ENCODE measurements at regions not wholly inside any gene's neighbourhood (a gene's known extent, or its start where the extent isn't known, plus 50 kb on each side); places are given as distances from the start of the nearest gene placed in this dataset.

DNA sequence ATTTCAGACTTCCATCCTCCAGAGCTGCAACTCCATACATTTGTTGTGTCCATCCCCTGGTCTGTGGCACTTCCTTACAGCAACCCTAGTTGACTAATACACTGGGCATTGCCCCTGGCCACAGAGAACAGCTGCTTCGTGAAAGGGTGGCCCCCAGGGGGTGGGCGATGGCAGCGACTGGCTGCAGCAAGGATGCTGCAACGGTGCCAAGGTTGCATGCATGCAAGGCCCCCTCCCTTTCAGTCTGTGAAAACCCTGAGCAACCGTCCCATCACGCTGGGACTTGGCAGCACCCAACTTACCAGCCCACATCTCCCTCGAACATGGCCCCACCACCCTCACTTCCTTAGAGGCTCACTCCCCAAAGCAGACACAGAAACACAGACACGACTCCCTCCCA lies 162.5 kb downstream of the MED10 start:
- Histone ChIP-seq H3K27me3 (ENCODE audit: insufficient read depth, low read length) (no peaks in the 10 kb centered on the region), H3K4me2 (ENCODE audit: insufficient read depth, low read length) (no peak overlapping the region), H3K4me3 (ENCODE audit: insufficient read depth, low read length) (no peak overlapping the region), H3K4me1 (ENCODE audit: insufficient read depth, low read length) (no peaks in the 10 kb centered on the region), H3K79me2 (ENCODE audit: insufficient read depth, low read length) (no peaks in the 10 kb centered on the region), H3K36me3 (ENCODE audit: insufficient read depth, low read length) (no peaks in the 10 kb centered on the region), H2AFZ (ENCODE audit: low read length) (no peak overlapping the region), H4K20me1 (ENCODE audit: insufficient read depth, low read length) (no peaks in the 10 kb centered on the region), H3K9me3 (ENCODE audit: low read depth, low read length) (no peaks in the 10 kb centered on the region), H3K27ac (ENCODE audit: low read depth, low read length) (no peak overlapping the region)
- no peak for TF ChIP-seq CTCF (IDR thresholded peaks at IDR 0.05; ENCODE audit: extremely low read depth, low read depth, low read length)
- no peak for DNase-seq (ENCODE audit: insufficient read length, low spot score, missing footprints)

DNA sequence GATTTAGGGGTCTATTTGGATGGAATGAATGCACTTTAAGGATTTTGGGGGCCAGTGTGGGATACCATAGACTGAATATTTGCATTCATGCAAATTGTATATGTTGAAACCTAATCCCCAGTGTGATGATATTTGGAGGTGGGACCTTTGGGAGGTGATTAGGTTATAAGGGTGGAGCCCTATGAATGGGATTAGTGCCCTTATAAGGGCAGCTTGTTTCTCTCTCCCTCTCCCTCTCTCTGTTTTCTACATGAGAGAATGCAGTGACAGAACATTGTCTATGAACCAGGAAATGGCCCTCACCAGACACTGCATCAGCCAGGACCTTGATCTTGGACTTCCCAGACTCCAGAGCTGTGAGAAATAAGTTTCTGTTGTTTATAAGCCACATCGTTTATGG lies 166.1 kb downstream of the MED10 start:
- DNase-seq (ENCODE audit: insufficient read length, low spot score, missing footprints), result no peak
- no peaks in the 10 kb centered on the region for H3K27me3 ChIP-seq (ENCODE audit: insufficient read depth, low read length)
- no peak overlapping the region for H2AFZ ChIP-seq (ENCODE audit: low read length)
- H3K4me2 ChIP-seq (ENCODE audit: insufficient read depth, low read length), result no peak overlapping the region
- no peaks in the 10 kb centered on the region for H4K20me1 ChIP-seq (ENCODE audit: insufficient read depth, low read length)
- no peak overlapping the region for H3K27ac ChIP-seq (ENCODE audit: low read depth, low read length)
- no peak for TF ChIP-seq CTCF (IDR thresholded peaks at IDR 0.05; ENCODE audit: extremely low read depth, low read depth, low read length)
- H3K79me2 ChIP-seq (ENCODE audit: insufficient read depth, low read length), result no peaks in the 10 kb centered on the region
- no peaks in the 10 kb centered on the region for H3K9me3 ChIP-seq (ENCODE audit: low read depth, low read length)
- H3K36me3 ChIP-seq (ENCODE audit: insufficient read depth, low read length), result no peaks in the 10 kb centered on the region
- H3K4me1 ChIP-seq (ENCODE audit: insufficient read depth, low read length), result no peaks in the 10 kb centered on the region
- H3K4me3 ChIP-seq (ENCODE audit: insufficient read depth, low read length), result no peak overlapping the region

DNA sequence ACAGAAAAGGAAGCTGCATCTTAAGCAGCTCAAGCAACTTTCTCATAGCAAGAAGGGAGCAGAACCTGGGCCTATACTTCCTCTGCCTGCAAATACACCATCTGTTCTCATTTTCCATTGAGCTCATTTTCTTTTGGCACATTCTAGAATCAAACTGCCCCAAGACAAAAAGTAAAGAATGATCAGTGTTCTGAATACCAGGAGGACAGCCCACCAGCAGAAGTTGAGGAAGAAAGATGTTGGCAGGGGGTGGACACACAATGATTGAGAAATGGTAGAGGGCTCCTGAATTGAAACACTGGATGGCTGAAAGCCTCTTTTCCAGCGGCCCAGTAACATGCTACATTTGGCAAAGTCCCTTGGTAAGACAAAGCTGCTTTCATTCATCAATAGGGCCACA lies 171.8 kb downstream of the MED10 start:
- no peak for DNase-seq (ENCODE audit: insufficient read length, low spot score, missing footprints)
- no peaks in the 10 kb centered on the region for H3K79me2 ChIP-seq (ENCODE audit: insufficient read depth, low read length)
- no peaks in the 10 kb centered on the region for H3K36me3 ChIP-seq (ENCODE audit: insufficient read depth, low read length)
- H3K27me3 ChIP-seq (ENCODE audit: insufficient read depth, low read length), result no peaks in the 10 kb centered on the region
- H3K4me3 ChIP-seq (ENCODE audit: insufficient read depth, low read length), result no peak overlapping the region
- H3K4me2 ChIP-seq (ENCODE audit: insufficient read depth, low read length), result no peak overlapping the region
- H3K4me1 ChIP-seq (ENCODE audit: insufficient read depth, low read length), result no peaks in the 10 kb centered on the region
- TF ChIP-seq CTCF (IDR thresholded peaks at IDR 0.05; ENCODE audit: extremely low read depth, low read depth, low read length), result no peak
- no peak overlapping the region for H2AFZ ChIP-seq (ENCODE audit: low read length)
- no peak overlapping the region for H3K27ac ChIP-seq (ENCODE audit: low read depth, low read length)
- no peaks in the 10 kb centered on the region for H4K20me1 ChIP-seq (ENCODE audit: insufficient read depth, low read length)
- no peaks in the 10 kb centered on the region for H3K9me3 ChIP-seq (ENCODE audit: low read depth, low read length)

GRCh38 chr5:6202968-6203365 lies 175.4 kb downstream of the MED10 start:
- no peaks in the 10 kb centered on the region for H3K36me3 ChIP-seq (ENCODE audit: insufficient read depth, low read length)
- no peaks in the 10 kb centered on the region for H4K20me1 ChIP-seq (ENCODE audit: insufficient read depth, low read length)
- H3K4me1 ChIP-seq (ENCODE audit: insufficient read depth, low read length), result no peaks in the 10 kb centered on the region
- H2AFZ ChIP-seq (ENCODE audit: low read length), result no peak overlapping the region
- H3K27me3 ChIP-seq (ENCODE audit: insufficient read depth, low read length), result no peaks in the 10 kb centered on the region
- H3K79me2 ChIP-seq (ENCODE audit: insufficient read depth, low read length), result no peaks in the 10 kb centered on the region
- H3K9me3 ChIP-seq (ENCODE audit: low read depth, low read length), result no peaks in the 10 kb centered on the region
- no peak for TF ChIP-seq CTCF (IDR thresholded peaks at IDR 0.05; ENCODE audit: extremely low read depth, low read depth, low read length)
- no peak overlapping the region for H3K4me3 ChIP-seq (ENCODE audit: insufficient read depth, low read length)
- no peak overlapping the region for H3K27ac ChIP-seq (ENCODE audit: low read depth, low read length)
- no peak for DNase-seq (ENCODE audit: insufficient read length, low spot score, missing footprints)
- H3K4me2 ChIP-seq (ENCODE audit: insufficient read depth, low read length), result no peak overlapping the region
